Nephron progenitor cell (in vitro differentiated cells): ENCODE measurements at regions not wholly inside any gene's neighbourhood (a gene's known extent, or its start where the extent isn't known, plus 50 kb on each side); places are given as distances from the start of the nearest gene placed in this dataset.
A peak's percentile ranks its signal among the peaks of the same experiment; 100 is the strongest.

Source experiments
- DNase-seq: peaks from one replicate; pipeline ENCODE4 v3.0.0; 2021
- H3K27ac Mint-ChIP-seq: 2 replicates; pipeline ENCODE4 v1.8.0; 2021; ENCODE audit warnings: mild to moderate bottlenecking, moderate library complexity, mixed read lengths
- H3K27me3 Mint-ChIP-seq: 2 replicates; pipeline ENCODE4 v1.8.0; 2021; ENCODE audit warnings: mild to moderate bottlenecking, low read depth, mixed read lengths; ENCODE audit not compliant: poor library complexity
- H3K36me3 Mint-ChIP-seq: 2 replicates; pipeline ENCODE4 v1.8.0; 2021; ENCODE audit warnings: low read depth, mixed read lengths
- H3K4me1 Mint-ChIP-seq: 2 replicates; pipeline ENCODE4 v1.8.0; 2021; ENCODE audit warnings: mixed read lengths
- H3K4me3 Mint-ChIP-seq: 2 replicates; pipeline ENCODE4 v1.8.0; 2021; ENCODE audit warnings: mild to moderate bottlenecking, moderate library complexity, mixed read lengths
- H3K9me3 Mint-ChIP-seq: 2 replicates; pipeline ENCODE4 v1.8.0; 2021; ENCODE audit warnings: mild to moderate bottlenecking, moderate library complexity, mixed read lengths
- TF ChIP-seq, protein P1 (sequence below): fragments of 200-600 bp; sonication (generic); IDR thresholded peaks from 2 replicates; pipeline ENCODE4 v1.5.0; 2021; ENCODE audit warnings: antibody characterized with exemption

DNA sequence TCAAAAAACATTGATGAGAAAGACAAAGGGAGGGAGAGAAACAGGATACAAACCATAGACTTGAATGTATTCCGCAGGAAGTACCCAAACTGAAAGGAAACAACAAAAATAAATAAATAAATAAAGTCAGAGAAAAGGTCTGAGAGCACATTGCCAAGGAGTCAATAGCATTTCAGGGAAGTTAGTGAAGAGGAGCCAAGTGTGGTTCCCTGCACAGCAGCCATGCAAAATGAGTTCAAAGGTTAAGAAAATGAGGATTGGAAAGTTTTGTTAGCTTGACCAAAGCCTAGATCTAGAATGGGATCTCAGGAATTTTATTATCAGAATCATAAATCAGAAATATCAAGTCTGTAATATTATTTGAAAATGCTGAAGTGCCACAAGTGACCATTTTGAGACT lies 700.0 kb downstream of the MAFB start:
- Mint-ChIP-seq H3K36me3 (peaks cover 16% of the 10 kb centered on the region), H3K27ac (no peak overlapping the region), H3K9me3 (peaks cover 30% of the 10 kb centered on the region), H3K4me3 (no peak overlapping the region), H3K27me3 (no peaks in the 10 kb centered on the region), H3K4me1 (peaks cover 29% of the 10 kb centered on the region)
- DNase-seq, result no peak
- TF ChIP-seq, protein P1, sequence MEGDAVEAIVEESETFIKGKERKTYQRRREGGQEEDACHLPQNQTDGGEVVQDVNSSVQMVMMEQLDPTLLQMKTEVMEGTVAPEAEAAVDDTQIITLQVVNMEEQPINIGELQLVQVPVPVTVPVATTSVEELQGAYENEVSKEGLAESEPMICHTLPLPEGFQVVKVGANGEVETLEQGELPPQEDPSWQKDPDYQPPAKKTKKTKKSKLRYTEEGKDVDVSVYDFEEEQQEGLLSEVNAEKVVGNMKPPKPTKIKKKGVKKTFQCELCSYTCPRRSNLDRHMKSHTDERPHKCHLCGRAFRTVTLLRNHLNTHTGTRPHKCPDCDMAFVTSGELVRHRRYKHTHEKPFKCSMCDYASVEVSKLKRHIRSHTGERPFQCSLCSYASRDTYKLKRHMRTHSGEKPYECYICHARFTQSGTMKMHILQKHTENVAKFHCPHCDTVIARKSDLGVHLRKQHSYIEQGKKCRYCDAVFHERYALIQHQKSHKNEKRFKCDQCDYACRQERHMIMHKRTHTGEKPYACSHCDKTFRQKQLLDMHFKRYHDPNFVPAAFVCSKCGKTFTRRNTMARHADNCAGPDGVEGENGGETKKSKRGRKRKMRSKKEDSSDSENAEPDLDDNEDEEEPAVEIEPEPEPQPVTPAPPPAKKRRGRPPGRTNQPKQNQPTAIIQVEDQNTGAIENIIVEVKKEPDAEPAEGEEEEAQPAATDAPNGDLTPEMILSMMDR, result no peak

DNA sequence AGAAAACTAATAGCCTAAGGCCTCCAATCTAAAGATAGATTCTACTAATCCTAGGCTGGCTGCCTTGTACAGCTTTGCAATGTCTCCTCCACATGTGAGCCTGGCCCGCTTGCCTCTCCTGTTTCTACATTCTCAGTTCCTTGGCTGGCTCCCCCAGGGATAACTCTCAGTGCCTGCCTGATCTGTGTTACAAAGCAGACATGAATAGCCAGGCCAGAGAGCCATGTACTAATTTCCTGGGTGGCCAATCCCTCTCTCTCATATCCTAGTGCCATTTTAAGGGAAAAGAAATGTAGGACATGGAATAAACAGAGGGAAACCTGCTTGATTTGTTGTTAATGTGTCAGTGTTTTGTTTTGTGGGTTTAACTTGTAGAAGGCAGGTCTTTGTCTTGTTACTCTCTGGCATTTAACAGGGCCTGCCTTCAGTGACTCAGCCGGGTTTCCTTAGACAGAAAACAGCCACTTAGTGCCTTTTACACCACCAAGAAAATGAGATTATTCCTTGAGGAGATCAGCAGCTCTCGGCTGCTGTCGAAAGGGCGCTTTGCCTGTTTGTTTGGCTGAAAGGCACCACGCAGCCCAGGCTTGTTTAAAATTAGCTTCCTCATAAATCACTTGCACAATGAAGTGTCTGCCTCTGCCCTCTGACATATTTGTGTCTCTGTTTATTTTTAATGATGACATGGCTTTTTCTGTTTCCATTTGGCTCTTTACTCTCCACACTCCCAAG lies 702.7 kb downstream of the MAFB start:
- H3K27me3 Mint-ChIP-seq, result no peaks in the 10 kb centered on the region
- peaks cover 23% of the 10 kb centered on the region for H3K9me3 Mint-ChIP-seq
- peak overlapping the region; percentile 97 for H3K27ac Mint-ChIP-seq
- H3K4me3 Mint-ChIP-seq, result peak overlapping the region; percentile 3
- TF ChIP-seq, protein P1, result no peak
- H3K36me3 Mint-ChIP-seq, result peaks cover 16% of the 10 kb centered on the region
- peaks cover 33% of the 10 kb centered on the region for H3K4me1 Mint-ChIP-seq
- no peak for DNase-seq

DNA sequence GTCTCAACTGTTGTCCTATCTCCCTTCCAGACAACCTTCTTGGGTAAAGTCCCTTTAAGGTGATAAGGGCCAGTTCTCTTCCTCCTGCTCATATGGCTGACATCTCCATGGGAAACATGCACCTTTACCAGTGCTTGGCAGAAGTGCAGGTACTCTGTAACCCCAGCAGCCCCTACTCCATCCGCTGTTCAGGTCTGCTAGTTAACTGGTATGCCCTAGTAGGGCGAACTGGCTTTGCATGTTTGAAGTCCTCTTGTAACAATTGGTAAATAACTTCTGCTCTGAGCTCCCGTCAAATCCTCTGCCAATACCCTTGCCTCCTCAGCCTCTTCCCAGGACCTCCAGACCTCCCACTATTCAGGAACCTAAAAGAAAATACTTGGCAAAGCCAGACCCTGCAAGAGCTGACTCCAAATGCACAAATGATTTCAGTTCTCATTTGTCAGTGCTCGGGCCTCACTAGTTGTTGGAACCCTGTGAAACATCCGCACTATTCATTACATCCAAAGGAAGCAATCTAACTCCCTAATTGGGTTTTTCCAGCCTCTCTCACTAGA lies 703.7 kb downstream of the MAFB start:
- Mint-ChIP-seq H3K27ac (peak overlapping the region; percentile 97), H3K27me3 (no peaks in the 10 kb centered on the region)

DNA sequence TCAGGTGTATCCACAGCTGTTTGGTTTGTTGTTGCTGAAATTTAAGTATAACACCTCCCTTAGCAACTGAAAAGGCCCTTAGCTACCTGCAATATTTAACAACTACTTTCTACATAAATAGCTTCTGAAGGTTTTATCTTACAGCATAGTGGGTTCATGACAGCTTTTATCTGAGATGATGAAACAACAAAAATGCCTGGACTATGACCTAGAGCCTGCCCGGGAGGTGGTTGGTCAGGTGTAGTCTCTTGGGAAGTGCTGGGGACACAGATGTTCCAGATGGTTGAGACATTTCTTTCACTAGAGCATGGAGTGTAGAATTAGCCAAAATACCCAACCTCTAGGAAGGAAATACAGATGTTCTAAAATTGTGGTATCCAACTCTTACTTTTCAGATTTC lies 705.4 kb downstream of the MAFB start:
- Mint-ChIP-seq H3K27ac (no peak overlapping the region), H3K4me3 (no peak overlapping the region), H3K36me3 (no peaks in the 10 kb centered on the region), H3K9me3 (peaks cover under 1% of the 10 kb centered on the region), H3K27me3 (no peaks in the 10 kb centered on the region), H3K4me1 (peaks cover 33% of the 10 kb centered on the region)
- TF ChIP-seq, protein P1, result no peak
- DNase-seq, result no peak

More for the DNA sequence above, 703.7 kb downstream of the MAFB start:
- Mint-ChIP-seq H3K9me3 (peaks cover 15% of the 10 kb centered on the region), H3K36me3 (peaks cover 9% of the 10 kb centered on the region), H3K4me1 (peaks cover 33% of the 10 kb centered on the region), H3K4me3 (no peak overlapping the region)
- DNase-seq, result no peak
- TF ChIP-seq, protein P1, result no peak

DNA sequence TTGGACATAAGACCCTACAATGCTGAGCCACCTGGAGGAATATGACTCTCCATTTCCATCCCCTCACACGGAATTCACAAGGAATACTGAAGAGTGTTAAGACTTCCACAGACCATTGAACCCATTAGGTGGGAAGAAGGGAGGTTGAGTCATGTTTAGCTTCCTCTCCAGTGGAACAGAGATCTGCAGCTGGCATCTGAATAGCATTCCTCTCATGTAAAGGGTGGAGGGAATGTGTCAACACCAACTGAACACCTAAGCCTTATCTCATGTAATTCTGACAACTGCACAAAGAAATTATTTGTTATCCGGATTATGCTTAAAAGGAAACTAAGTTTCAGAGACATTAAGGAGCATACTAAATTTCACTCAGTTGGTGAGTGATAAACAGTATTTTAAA lies 705.9 kb downstream of the MAFB start:
- TF ChIP-seq, protein P1, result no peak
- no peak overlapping the region for H3K27ac Mint-ChIP-seq
- DNase-seq, result no peak
- H3K9me3 Mint-ChIP-seq, result no peaks in the 10 kb centered on the region
- no peaks in the 10 kb centered on the region for H3K27me3 Mint-ChIP-seq
- no peak overlapping the region for H3K4me3 Mint-ChIP-seq
- H3K4me1 Mint-ChIP-seq, result peaks cover 33% of the 10 kb centered on the region
- no peaks in the 10 kb centered on the region for H3K36me3 Mint-ChIP-seq
